Adipocyte (in vitro differentiated cells): ENCODE measurements at regions not wholly inside any gene's neighbourhood (a gene's known extent, or its start where the extent isn't known, plus 50 kb on each side); places are given as distances from the start of the nearest gene placed in this dataset.

Source experiments
- DNase-seq: peaks from one replicate; pipeline ENCODE4 v3.0.0-alpha.2; 2015; ENCODE audit warnings: low read depth
- H3K27me3 ChIP-seq: replicated peaks from 2 replicates; pipeline ENCODE4 v1.7.0; 2013; ENCODE audit warnings: mild to moderate bottlenecking, low read length, moderate library complexity; ENCODE audit not compliant: control insufficient read depth, insufficient read depth
- H3K36me3 ChIP-seq: 2 replicates; pipeline ENCODE4 v1.7.0; 2013; ENCODE audit warnings: low read length, mild to moderate bottlenecking, moderate library complexity; ENCODE audit not compliant: control insufficient read depth, insufficient read depth, severe bottlenecking
- H3K4me1 ChIP-seq: 2 replicates; pipeline ENCODE4 v1.7.0; 2013; ENCODE audit warnings: mild to moderate bottlenecking, low read length, moderate library complexity; ENCODE audit not compliant: control insufficient read depth, insufficient read depth
- H3K4me3 ChIP-seq: 2 replicates; pipeline ENCODE4 v1.7.0; 2013; ENCODE audit warnings: mild to moderate bottlenecking, low read length, moderate library complexity
- H3K9ac ChIP-seq: 2 replicates; pipeline ENCODE4 v1.7.0; 2013; ENCODE audit warnings: mild to moderate bottlenecking, low read length, moderate library complexity
- H3K9me3 ChIP-seq: 2 replicates; pipeline ENCODE4 v1.7.0; 2013; ENCODE audit warnings: mild to moderate bottlenecking, low read length, moderate library complexity; ENCODE audit not compliant: control insufficient read depth

GRCh38 chr1:163823017-163823416 lies 501.3 kb downstream of the NUF2 start:
- Histone ChIP-seq H3K4me1 (peaks cover 11% of the 10 kb centered on the region), H3K27me3 (no peaks in the 10 kb centered on the region), H3K9me3 (no peaks in the 10 kb centered on the region), H3K9ac (no peak overlapping the region), H3K4me3 (no peak overlapping the region), H3K36me3 (no peaks in the 10 kb centered on the region)
- no peak for DNase-seq

GRCh38 chr1:163824006-163824405 lies 502.3 kb downstream of the NUF2 start:
- DNase-seq = peak; percentile 70
- H3K9ac ChIP-seq = no peak overlapping the region
- H3K9me3 ChIP-seq = no peaks in the 10 kb centered on the region
- H3K4me3 ChIP-seq = no peak overlapping the region
- no peaks in the 10 kb centered on the region for H3K36me3 ChIP-seq
- peaks cover 11% of the 10 kb centered on the region for H3K4me1 ChIP-seq
- no peaks in the 10 kb centered on the region for H3K27me3 ChIP-seq

GRCh38 chr1:163824490-163824889 lies 502.7 kb downstream of the NUF2 start:
- no peak for DNase-seq
- Histone ChIP-seq H3K9me3 (no peaks in the 10 kb centered on the region), H3K4me3 (no peak overlapping the region), H3K9ac (no peak overlapping the region), H3K36me3 (no peaks in the 10 kb centered on the region), H3K4me1 (peaks cover 11% of the 10 kb centered on the region), H3K27me3 (no peaks in the 10 kb centered on the region)

GRCh38 chr1:163826500-163826899 lies 504.7 kb downstream of the NUF2 start:
- H3K36me3 ChIP-seq = no peaks in the 10 kb centered on the region
- no peak overlapping the region for H3K9ac ChIP-seq
- DNase-seq = no peak
- H3K27me3 ChIP-seq = no peaks in the 10 kb centered on the region
- no peak overlapping the region for H3K4me3 ChIP-seq
- peaks cover 6% of the 10 kb centered on the region for H3K4me1 ChIP-seq
- H3K9me3 ChIP-seq = no peaks in the 10 kb centered on the region

GRCh38 chr1:163834778-163835177 lies 513.0 kb downstream of the NUF2 start:
- Histone ChIP-seq H3K36me3 (no peaks in the 10 kb centered on the region), H3K4me3 (no peak overlapping the region), H3K4me1 (no peaks in the 10 kb centered on the region), H3K27me3 (no peaks in the 10 kb centered on the region), H3K9me3 (no peaks in the 10 kb centered on the region), H3K9ac (no peak overlapping the region)
- DNase-seq = no peak

- Histone ChIP-seq H3K36me3 (no peaks in the 10 kb centered on the region), H3K4me3 (no peak overlapping the region), H3K9ac (no peak overlapping the region), H3K4me1 (no peaks in the 10 kb centered on the region), H3K9me3 (no peaks in the 10 kb centered on the region), H3K27me3 (no peaks in the 10 kb centered on the region)
- no peak for DNase-seq
Observed at GRCh38 chr1:163836481-163836880, 514.7 kb downstream of the NUF2 start.

- no peak for DNase-seq
- Histone ChIP-seq H3K4me3 (no peak overlapping the region), H3K4me1 (peaks cover 2% of the 10 kb centered on the region), H3K9me3 (no peaks in the 10 kb centered on the region), H3K27me3 (no peaks in the 10 kb centered on the region), H3K9ac (no peak overlapping the region), H3K36me3 (no peaks in the 10 kb centered on the region)
Observed at GRCh38 chr1:163837206-163837605, 515.5 kb downstream of the NUF2 start.

- Histone ChIP-seq H3K9ac (no peak overlapping the region), H3K4me3 (no peak overlapping the region), H3K9me3 (no peaks in the 10 kb centered on the region), H3K4me1 (peaks cover 28% of the 10 kb centered on the region), H3K27me3 (no peaks in the 10 kb centered on the region), H3K36me3 (no peaks in the 10 kb centered on the region)
- peak; percentile 18 for DNase-seq
Observed at GRCh38 chr1:163842571-163842970, 520.8 kb downstream of the NUF2 start.

GRCh38 chr1:163844459-163844858 lies 522.7 kb downstream of the NUF2 start:
- Histone ChIP-seq H3K27me3 (no peaks in the 10 kb centered on the region), H3K4me3 (no peak overlapping the region), H3K4me1 (peaks cover 28% of the 10 kb centered on the region), H3K36me3 (no peaks in the 10 kb centered on the region), H3K9me3 (no peaks in the 10 kb centered on the region), H3K9ac (no peak overlapping the region)
- peak; percentile 64 for DNase-seq

GRCh38 chr1:163845279-163845678 lies 523.5 kb downstream of the NUF2 start:
- no peak for DNase-seq
- Histone ChIP-seq H3K4me3 (no peak overlapping the region), H3K27me3 (no peaks in the 10 kb centered on the region), H3K4me1 (peaks cover 28% of the 10 kb centered on the region), H3K9ac (no peak overlapping the region), H3K36me3 (no peaks in the 10 kb centered on the region), H3K9me3 (no peaks in the 10 kb centered on the region)

GRCh38 chr1:163863731-163864130 lies 542.0 kb downstream of the NUF2 start:
- no peaks in the 10 kb centered on the region for H3K36me3 ChIP-seq
- H3K4me3 ChIP-seq = no peak overlapping the region
- peaks cover 8% of the 10 kb centered on the region for H3K4me1 ChIP-seq
- H3K27me3 ChIP-seq = no peaks in the 10 kb centered on the region
- peaks cover 9% of the 10 kb centered on the region for H3K9me3 ChIP-seq
- H3K9ac ChIP-seq = no peak overlapping the region
- no peak for DNase-seq

GRCh38 chr1:163864207-163864606 lies 542.5 kb downstream of the NUF2 start:
- Histone ChIP-seq H3K27me3 (no peaks in the 10 kb centered on the region), H3K4me1 (peaks cover 8% of the 10 kb centered on the region), H3K4me3 (no peak overlapping the region), H3K36me3 (no peaks in the 10 kb centered on the region), H3K9me3 (peaks cover 12% of the 10 kb centered on the region), H3K9ac (no peak overlapping the region)
- no peak for DNase-seq
